Tibial nerve (tissue), 3 donors: ENCODE measurements at regions not wholly inside any gene's neighbourhood (a gene's known extent, or its start where the extent isn't known, plus 50 kb on each side); places are given as distances from the start of the nearest gene placed in this dataset.

Experiments
- POLR2A ChIP-seq, 2 donors: fragments of 450-650 bp; IDR thresholded peaks; one replicate each; pipeline ENCODE4 v1.6.1; 2017; ENCODE audit warnings: antibody characterized with exemption in 2 of 2, mild to moderate bottlenecking in 2 of 2, moderate library complexity in 2 of 2
- TF ChIP-seq, protein P1 (sequence below), 5 experiments: fragments of 200-600 bp in 3 of 5; fragments of 450-650 bp in 2 of 5; sonication (generic) in 3 of 5; IDR thresholded peaks; one replicate each; pipeline ENCODE4 v1.5.1; 2016 to 2019; ENCODE audit warnings: antibody characterized with exemption in 5 of 5, mild to moderate bottlenecking in 3 of 5, moderate library complexity in 2 of 5

DNA sequence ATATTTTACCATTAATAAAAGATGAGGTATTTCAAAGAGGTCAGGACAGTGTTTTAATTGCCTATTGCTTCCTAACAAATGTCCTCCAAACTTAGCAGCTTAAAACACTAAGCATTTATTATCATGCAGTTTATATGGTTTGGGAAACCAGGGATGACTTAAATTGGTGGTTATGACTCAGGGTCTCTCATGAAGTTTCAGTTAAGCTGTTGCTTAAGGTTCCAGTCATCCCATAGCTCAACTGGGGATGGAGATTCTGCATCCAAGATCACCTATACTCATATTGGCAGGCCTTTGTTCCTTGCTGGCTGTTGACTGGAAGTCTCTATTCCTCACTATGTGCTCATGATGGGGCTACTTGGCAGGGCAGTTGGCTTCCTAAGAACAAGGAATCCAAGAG lies 1329.9 kb upstream of the GOT2 start:
- TF ChIP-seq, protein P1, sequence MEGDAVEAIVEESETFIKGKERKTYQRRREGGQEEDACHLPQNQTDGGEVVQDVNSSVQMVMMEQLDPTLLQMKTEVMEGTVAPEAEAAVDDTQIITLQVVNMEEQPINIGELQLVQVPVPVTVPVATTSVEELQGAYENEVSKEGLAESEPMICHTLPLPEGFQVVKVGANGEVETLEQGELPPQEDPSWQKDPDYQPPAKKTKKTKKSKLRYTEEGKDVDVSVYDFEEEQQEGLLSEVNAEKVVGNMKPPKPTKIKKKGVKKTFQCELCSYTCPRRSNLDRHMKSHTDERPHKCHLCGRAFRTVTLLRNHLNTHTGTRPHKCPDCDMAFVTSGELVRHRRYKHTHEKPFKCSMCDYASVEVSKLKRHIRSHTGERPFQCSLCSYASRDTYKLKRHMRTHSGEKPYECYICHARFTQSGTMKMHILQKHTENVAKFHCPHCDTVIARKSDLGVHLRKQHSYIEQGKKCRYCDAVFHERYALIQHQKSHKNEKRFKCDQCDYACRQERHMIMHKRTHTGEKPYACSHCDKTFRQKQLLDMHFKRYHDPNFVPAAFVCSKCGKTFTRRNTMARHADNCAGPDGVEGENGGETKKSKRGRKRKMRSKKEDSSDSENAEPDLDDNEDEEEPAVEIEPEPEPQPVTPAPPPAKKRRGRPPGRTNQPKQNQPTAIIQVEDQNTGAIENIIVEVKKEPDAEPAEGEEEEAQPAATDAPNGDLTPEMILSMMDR (IDR thresholded peaks at IDR 0.05) = no peak
- no peak for TF ChIP-seq POLR2A (IDR thresholded peaks at IDR 0.05)
